ENCODE measurements at regions not wholly inside any gene's neighbourhood (a gene's known extent, or its start where the extent isn't known, plus 50 kb on each side); places are given as distances from the start of the nearest gene placed in this dataset.
"Not testable (repeated sequence)": the region's sequence is repeated elsewhere in the genome, so short reads cannot be mapped to it uniquely, and the experiment has no call there.

- intact Hi-C loops (cut with DNase I); H3K4me1 ChIP-seq (replicated peaks in 1 of 2); H3K36me3 ChIP-seq (replicated peaks in 1 of 2); H3K27me3 ChIP-seq; H3K9me3 ChIP-seq (replicated peaks in 1 of 3); H3K27ac ChIP-seq; DNase-seq; H3K4me3 ChIP-seq: not testable (repeated sequence)
- 47 to 70% (median 57%) methylated on average over 2 to 9 of the region's 12 CpGs for whole genome bisulfite sequencing, 4 donors
Observed at GRCh38 chr22:15823178-15823577, 133.4 kb downstream of the POTEH start.

DNA sequence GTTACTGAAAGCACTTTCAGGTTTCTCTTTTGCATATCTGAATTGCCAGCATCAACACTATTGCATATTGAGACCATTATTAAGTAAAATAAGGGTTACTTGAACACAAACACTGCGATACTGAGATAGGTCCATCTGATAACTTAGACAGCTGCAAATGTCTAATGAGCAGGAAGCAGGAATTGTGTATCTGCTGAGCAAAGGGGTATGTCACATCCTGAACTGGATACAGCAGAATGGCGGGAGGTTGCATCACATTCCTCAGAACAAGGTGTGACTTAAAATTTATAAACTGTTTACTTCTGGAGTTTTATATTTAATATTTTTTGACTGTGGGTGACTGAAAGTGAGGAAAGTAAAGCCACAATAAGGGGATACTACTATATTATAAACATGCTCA lies 142.4 kb downstream of the POTEH start:
- WGBS, 4 donors = 73 to 83% (median 76%) methylated on average over 2 of the region's 2 CpGs

GRCh38 chr22:15835729-15836128 lies 145.9 kb downstream of the POTEH start:
- intact Hi-C loops (cut with DNase I); H3K36me3 ChIP-seq (replicated peaks in 1 of 2): not testable (repeated sequence)
- WGBS, 4 donors = 52 to 58% (median 54%) methylated on average over 7 to 8 of the region's 9 CpGs

More for the DNA sequence above, 142.4 kb downstream of the POTEH start:
- H3K27ac ChIP-seq; DNase-seq; H3K4me1 ChIP-seq (replicated peaks in 1 of 2); intact Hi-C loops (cut with DNase I); H3K4me3 ChIP-seq; H3K27me3 ChIP-seq; H3K9me3 ChIP-seq (replicated peaks in 1 of 3); H3K36me3 ChIP-seq (replicated peaks in 1 of 2): not testable (repeated sequence)

GRCh38 chr22:15849772-15850171 lies 159.9 kb downstream of the POTEH start:
- H3K4me3 ChIP-seq; H3K27ac ChIP-seq; H3K9me3 ChIP-seq (replicated peaks in 1 of 3); H3K27me3 ChIP-seq; H3K4me1 ChIP-seq (replicated peaks in 1 of 2); H3K36me3 ChIP-seq (replicated peaks in 1 of 2); intact Hi-C loops (cut with DNase I); DNase-seq: not testable (repeated sequence)
- 63 to 78% methylated on average over 1 of the region's 1 CpG; no CpG with 5 or more reads in 2 of the 4 donors for WGBS, 4 donors

More at GRCh38 chr22:15835729-15836128, 145.9 kb downstream of the POTEH start:
- DNase-seq; H3K4me3 ChIP-seq; H3K27me3 ChIP-seq; H3K4me1 ChIP-seq (replicated peaks in 1 of 2); H3K27ac ChIP-seq; H3K9me3 ChIP-seq (replicated peaks in 1 of 3): not testable (repeated sequence)

DNA sequence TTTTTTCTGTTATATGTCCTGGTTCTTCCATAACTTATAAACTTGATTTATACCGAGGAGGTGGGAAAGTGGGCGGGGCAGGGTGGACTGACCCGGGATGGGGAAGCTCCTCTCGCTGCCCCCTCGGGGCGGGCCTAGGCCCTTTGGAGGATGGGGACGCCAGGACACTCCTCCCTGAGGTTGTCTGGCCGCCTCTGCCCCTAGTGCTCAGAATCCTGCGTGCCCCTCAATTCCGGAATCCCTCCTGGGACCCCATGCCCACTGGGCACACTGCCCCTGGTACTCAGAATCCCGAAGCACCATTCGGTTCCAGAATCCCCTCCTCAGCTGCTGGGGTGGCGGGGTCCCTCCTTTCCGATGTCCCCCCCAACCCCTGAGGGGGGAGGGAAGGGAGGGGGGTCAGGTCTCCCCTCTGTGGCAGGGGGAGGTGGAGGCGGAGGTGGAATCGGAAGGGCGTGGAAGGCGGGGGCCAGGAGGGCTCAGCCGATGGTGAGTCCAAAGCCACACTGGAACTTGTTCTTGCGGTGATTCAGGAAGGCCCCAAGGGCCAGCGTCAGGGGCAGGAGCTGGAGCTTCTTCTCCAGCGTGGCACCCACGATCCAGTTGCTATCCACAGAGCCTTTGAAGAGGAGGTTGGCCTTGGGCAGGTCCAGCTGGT lies 164.0 kb downstream of the POTEH start:
- not testable (repeated sequence) for H3K4me1 ChIP-seq (replicated peaks in 1 of 2)
- 77 to 82% (median 79%) methylated on average over 8 to 10 of the region's 23 CpGs for WGBS, 4 donors

GRCh38 chr22:15854421-15854820 lies 164.6 kb downstream of the POTEH start:
- DNase-seq = peak in 5 of 7 donors; percentile 3 to 54 (median 10)
- H3K36me3 ChIP-seq (replicated peaks in 1 of 2); H3K27ac ChIP-seq; H3K4me3 ChIP-seq; intact Hi-C loops (cut with DNase I); H3K4me1 ChIP-seq (replicated peaks in 1 of 2); H3K27me3 ChIP-seq; H3K9me3 ChIP-seq (replicated peaks in 1 of 3): not testable (repeated sequence)
- 80 to 87% (median 85%) methylated on average over 7 to 14 of the region's 17 CpGs for WGBS, 4 donors

More for the DNA sequence above, 164.0 kb downstream of the POTEH start:
- H3K4me3 ChIP-seq; DNase-seq; H3K27me3 ChIP-seq; intact Hi-C loops (cut with DNase I); H3K27ac ChIP-seq; H3K36me3 ChIP-seq (replicated peaks in 1 of 2); H3K9me3 ChIP-seq (replicated peaks in 1 of 3): not testable (repeated sequence)

GRCh38 chr22:15854978-15855377 lies 165.2 kb downstream of the POTEH start:
- DNase-seq; H3K27ac ChIP-seq; H3K27me3 ChIP-seq; intact Hi-C loops (cut with DNase I); H3K9me3 ChIP-seq (replicated peaks in 1 of 3); H3K36me3 ChIP-seq (replicated peaks in 1 of 2); H3K4me3 ChIP-seq; H3K4me1 ChIP-seq (replicated peaks in 1 of 2): not testable (repeated sequence)
- WGBS, 4 donors = 67 to 82% (median 82%) methylated on average over 14 to 23 of the region's 42 CpGs; no CpG with 5 or more reads in 1 of the 4 donors

DNA sequence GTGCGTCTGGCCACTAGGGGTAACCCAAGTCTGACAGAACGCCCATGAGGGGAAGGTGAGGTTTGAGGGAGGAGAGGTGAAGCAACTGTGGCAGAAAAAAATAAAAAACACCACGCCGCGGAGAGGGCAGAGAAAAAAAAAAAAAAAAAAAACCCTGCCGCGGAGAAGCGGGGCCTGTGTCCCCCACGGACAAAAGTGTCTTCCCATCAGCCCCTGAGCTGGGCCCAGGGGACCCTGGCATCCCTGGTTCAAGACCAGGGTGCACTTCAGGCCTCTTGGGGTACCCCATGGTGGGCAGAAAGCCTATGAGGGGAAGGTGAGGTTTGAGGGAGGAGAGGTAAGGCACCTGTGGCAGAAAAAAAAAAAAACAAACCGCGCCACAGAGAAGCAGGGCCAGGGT lies 191.1 kb downstream of the POTEH start:
- H3K27me3 ChIP-seq; intact Hi-C loops (cut with DNase I); H3K36me3 ChIP-seq (replicated peaks in 1 of 2); H3K27ac ChIP-seq; H3K4me1 ChIP-seq (replicated peaks in 1 of 2); H3K4me3 ChIP-seq; DNase-seq; H3K9me3 ChIP-seq (replicated peaks in 1 of 3): not testable (repeated sequence)
- 77 to 86% (median 80%) methylated on average over 4 to 9 of the region's 11 CpGs for WGBS, 4 donors

- H3K27ac ChIP-seq; H3K36me3 ChIP-seq (replicated peaks in 1 of 2); H3K27me3 ChIP-seq; H3K9me3 ChIP-seq (replicated peaks in 1 of 3); H3K4me1 ChIP-seq (replicated peaks in 1 of 2); DNase-seq; H3K4me3 ChIP-seq; intact Hi-C loops (cut with DNase I): not testable (repeated sequence)
- 78 to 84% methylated on average over 1 of the region's 2 CpGs; no CpG with 5 or more reads in 2 of the 4 donors for WGBS, 4 donors
Observed at GRCh38 chr22:15904326-15904725, 214.5 kb downstream of the POTEH start.

DNA sequence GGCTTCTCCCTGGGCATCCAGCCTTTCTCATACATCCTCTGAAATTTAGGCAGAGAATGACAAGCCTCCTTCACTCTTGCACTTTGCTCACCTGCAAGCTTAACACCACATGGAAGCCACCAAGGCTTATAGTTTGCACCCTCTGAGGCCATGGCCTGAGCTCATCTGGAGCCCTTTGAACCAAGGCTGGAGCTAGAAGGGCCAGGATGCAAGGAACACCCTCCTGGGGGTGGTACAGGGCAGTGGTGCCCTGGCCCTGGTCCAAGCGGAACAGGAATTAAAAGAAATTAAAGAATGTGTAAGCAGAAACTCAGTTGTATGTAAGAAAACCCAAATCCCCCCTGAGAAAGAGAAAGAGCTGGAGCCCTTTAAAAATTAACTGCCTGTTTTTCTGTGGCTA lies 221.9 kb downstream of the POTEH start:
- DNase-seq; H3K4me3 ChIP-seq; intact Hi-C loops (cut with DNase I); H3K27ac ChIP-seq; H3K36me3 ChIP-seq (replicated peaks in 1 of 2); H3K4me1 ChIP-seq (replicated peaks in 1 of 2); H3K9me3 ChIP-seq (replicated peaks in 1 of 3); H3K27me3 ChIP-seq: not testable (repeated sequence)
- WGBS, 4 donors = 63 to 100% (median 78%) methylated on average over 1 of the region's 1 CpG

GRCh38 chr22:15919120-15919519 lies 229.3 kb downstream of the POTEH start:
- H3K4me3 ChIP-seq, H3K27me3 ChIP-seq: not testable (repeated sequence)
- WGBS, 4 donors = 57 to 71% methylated on average over 2 of the region's 2 CpGs; no CpG with 5 or more reads in 2 of the 4 donors

More at GRCh38 chr22:15919120-15919519, 229.3 kb downstream of the POTEH start:
- intact Hi-C loops (cut with DNase I); H3K4me1 ChIP-seq (replicated peaks in 1 of 2); DNase-seq; H3K36me3 ChIP-seq (replicated peaks in 1 of 2); H3K27ac ChIP-seq; H3K9me3 ChIP-seq (replicated peaks in 1 of 3): not testable (repeated sequence)
